Activated T-cell treated with anti-CD3 and anti-CD28 coated beads, Interleukin-2, amount 50 U/mL, for 4 hours (primary cell): ENCODE measurements at regions not wholly inside any gene's neighbourhood (a gene's known extent, or its start where the extent isn't known, plus 50 kb on each side); places are given as distances from the start of the nearest gene placed in this dataset.

Experiments
- ATAC-seq, 2 donors: fragments of 200-7000 bp; cut with Tn5 transposase; one replicate each; pipeline ENCODE4 v1.10.0; 2021
- DNase-seq: peaks from one replicate; pipeline ENCODE4 v3.0.0-alpha.2; 2020
- H3K27me3 Mint-ChIP-seq: one replicate; pipeline ENCODE4 v1.8.0; 2021; ENCODE audit warnings: low read depth, mixed read lengths
- H3K36me3 Mint-ChIP-seq: one replicate; pipeline ENCODE4 v1.8.0; 2022; ENCODE audit warnings: mixed read lengths; ENCODE audit not compliant: insufficient read depth
- H3K4me1 Mint-ChIP-seq: one replicate; pipeline ENCODE4 v1.8.0; 2021; ENCODE audit warnings: low read depth, mixed read lengths
- H3K4me3 Mint-ChIP-seq: one replicate; pipeline ENCODE4 v1.8.0; 2021; ENCODE audit warnings: mild to moderate bottlenecking, moderate library complexity, mixed read lengths
- H3K9me3 Mint-ChIP-seq: one replicate; pipeline ENCODE4 v1.8.0; 2021; ENCODE audit warnings: mixed read lengths

DNA sequence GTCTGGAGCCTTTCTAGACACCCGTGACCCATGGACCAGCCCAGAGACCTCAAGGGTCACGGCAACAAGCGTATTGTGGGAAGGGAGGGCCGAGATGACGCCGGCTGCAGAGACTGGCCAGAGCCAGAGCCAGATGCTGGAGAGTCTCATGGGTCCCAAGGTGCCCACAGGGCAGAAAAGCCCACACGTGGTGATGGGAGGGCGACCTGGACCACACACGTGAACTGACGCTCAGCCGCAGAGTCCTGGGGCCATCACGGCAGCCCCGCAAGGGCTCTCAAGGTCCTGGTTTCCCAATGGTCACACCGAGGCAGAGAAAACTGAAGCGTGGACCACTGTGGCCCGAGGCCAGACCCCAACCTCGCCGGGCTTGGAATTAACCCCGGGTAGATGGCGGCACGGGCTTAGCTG lies 92.6 kb downstream of the YTHDF1 start:
- H3K4me1 Mint-ChIP-seq = no peaks in the 10 kb centered on the region
- ATAC-seq (no peak), DNase-seq (no peak)
- peaks cover 22% of the 10 kb centered on the region for H3K27me3 Mint-ChIP-seq
- no peaks in the 10 kb centered on the region for H3K36me3 Mint-ChIP-seq
- no peaks in the 10 kb centered on the region for H3K9me3 Mint-ChIP-seq
- H3K4me3 Mint-ChIP-seq = no peak overlapping the region

DNA sequence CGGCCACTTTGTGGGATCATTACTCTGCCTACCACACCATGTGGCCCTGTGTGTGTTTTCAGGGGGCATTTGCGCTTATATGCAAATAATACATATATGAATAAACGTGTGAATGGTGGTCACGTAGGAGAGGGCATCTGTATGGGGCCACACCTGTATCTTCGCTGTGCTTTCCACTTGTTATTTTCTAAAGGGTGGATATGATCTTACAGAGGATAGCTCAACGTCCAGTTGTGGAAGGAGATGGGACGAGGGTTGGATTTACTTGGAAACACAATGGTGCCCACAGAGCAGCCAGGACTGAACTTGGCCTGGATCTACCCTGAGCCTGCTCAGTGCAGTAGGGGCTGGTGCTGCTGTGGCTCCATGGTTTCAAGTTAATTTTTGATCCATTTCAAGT lies 93.3 kb downstream of the YTHDF1 start:
- DNase-seq (no peak), ATAC-seq (no peak)
- H3K9me3 Mint-ChIP-seq = no peaks in the 10 kb centered on the region
- no peaks in the 10 kb centered on the region for H3K4me1 Mint-ChIP-seq
- no peak overlapping the region for H3K4me3 Mint-ChIP-seq
- H3K27me3 Mint-ChIP-seq = peaks cover 29% of the 10 kb centered on the region
- no peaks in the 10 kb centered on the region for H3K36me3 Mint-ChIP-seq

DNA sequence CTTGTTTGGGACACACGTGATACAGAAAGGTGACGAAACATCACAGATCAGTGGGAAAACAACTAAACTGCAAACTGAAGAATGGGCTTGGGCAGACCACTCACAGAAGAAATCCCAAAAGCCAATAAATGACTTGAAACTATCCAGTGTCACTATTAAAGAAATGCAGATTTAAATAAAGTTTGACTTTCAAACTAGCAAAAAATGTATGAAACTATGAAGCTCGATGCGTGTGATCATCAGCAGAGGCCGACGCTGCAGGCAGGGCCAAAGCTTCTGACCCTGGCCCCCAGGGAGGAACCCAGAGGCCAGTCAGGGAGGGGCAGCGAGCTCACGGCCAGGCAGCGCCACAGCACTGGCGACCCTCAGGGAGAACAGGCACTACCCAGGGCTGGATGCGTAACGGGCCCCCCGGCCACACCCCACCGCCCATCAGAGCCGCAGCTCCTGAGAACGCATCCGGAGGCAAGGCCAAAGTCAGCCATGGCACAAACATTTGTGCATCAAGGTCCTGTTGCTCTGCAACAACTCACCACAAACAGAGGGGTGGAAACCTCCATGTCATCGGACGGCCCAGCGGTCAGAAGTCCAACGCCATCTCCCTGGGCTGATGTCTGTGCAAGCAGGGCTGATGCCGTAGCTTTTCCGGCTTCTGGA lies 94.1 kb downstream of the YTHDF1 start:
- no peak for ATAC-seq

DNA sequence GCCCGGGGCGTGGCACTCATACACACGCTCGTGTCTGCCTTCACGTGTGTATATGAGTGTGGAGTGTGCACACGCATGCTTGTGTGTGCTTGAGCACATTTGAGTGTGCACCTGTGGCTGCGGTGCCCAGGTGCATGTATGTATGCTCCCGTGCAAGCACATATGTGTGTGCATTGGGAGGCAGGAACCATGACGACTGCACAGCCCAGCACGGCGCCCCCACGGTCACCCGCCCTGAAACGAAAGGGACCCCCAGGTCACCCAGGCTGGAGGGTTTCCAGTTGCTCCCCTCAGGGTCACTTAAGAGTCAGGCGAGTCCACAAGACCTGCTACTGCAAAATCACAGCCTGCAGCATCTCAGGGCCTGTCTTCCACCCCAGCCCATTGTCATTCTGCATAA lies 94.7 kb downstream of the YTHDF1 start:
- Mint-ChIP-seq H3K27me3 (peaks cover 38% of the 10 kb centered on the region), H3K9me3 (no peaks in the 10 kb centered on the region), H3K4me1 (no peaks in the 10 kb centered on the region), H3K4me3 (no peak overlapping the region), H3K36me3 (no peaks in the 10 kb centered on the region)
- ATAC-seq (no peak), DNase-seq (no peak)

More for the DNA sequence above, 94.1 kb downstream of the YTHDF1 start:
- Mint-ChIP-seq H3K27me3 (peaks cover 35% of the 10 kb centered on the region), H3K4me1 (no peaks in the 10 kb centered on the region), H3K4me3 (no peak overlapping the region), H3K9me3 (no peaks in the 10 kb centered on the region), H3K36me3 (no peaks in the 10 kb centered on the region)
- no peak for DNase-seq

DNA sequence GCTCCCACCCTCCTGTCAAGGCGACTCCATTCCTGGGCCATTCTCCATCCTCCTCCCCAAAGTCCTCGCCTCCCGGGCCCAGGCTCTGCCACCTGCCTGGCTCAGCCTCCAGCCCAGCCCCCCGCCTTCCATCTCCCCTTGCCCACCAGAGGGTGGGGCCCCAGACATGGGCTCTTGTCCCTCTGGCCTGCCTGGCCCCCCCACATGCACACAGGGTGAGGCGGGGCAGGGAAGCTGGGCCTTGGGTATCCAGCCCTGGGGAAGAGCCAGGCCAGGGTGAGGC lies 95.2 kb downstream of the YTHDF1 start:
- no peak for DNase-seq
- Mint-ChIP-seq H3K4me3 (no peak overlapping the region), H3K36me3 (no peaks in the 10 kb centered on the region), H3K27me3 (peaks cover 43% of the 10 kb centered on the region), H3K9me3 (no peaks in the 10 kb centered on the region), H3K4me1 (no peaks in the 10 kb centered on the region)
- ATAC-seq = no peak

DNA sequence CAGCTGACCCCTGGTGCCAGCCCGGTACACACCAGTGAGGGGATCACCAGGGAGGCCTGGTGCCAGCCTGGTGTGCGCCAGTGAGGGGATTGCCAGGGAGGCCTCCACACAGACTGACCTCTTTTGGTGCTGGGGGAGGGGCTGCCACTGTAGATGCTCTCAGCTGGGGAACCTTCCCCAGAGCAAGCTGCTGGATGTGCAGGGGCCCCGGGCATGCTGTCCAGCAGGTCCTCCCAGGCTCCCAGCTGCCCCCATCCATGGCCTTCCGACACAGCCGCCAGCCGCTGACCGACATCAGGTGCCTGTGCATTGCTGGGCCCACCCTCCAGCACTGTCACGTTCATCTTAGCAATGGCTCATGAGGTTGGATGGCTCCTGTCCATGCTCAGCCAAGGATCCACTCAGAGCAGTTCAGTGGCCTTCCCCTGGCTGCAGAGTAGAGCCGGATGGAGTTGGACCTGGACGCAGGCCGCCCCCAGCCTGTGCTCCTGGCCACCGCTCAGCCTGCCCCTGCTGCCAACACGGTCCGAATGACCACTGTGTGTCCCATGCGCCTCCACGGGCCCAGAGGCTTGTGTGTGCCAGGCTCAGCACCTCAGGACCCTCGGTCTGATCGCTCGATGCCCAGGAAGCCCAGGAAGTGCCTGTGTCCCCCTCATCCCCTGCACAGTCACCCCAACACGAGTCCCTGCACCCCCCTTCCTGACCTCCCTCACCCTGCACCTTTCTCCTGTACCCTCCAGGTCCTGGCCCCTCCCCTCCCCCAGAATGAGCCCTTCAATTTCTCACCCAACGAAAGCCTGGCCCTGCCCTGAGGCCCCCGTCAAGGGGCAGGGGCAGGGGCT lies 95.7 kb downstream of the YTHDF1 start:
- Mint-ChIP-seq H3K36me3 (no peaks in the 10 kb centered on the region), H3K9me3 (no peaks in the 10 kb centered on the region), H3K4me1 (no peaks in the 10 kb centered on the region), H3K27me3 (peaks cover 47% of the 10 kb centered on the region), H3K4me3 (no peak overlapping the region)
- DNase-seq = no peak
- no peak for ATAC-seq

DNA sequence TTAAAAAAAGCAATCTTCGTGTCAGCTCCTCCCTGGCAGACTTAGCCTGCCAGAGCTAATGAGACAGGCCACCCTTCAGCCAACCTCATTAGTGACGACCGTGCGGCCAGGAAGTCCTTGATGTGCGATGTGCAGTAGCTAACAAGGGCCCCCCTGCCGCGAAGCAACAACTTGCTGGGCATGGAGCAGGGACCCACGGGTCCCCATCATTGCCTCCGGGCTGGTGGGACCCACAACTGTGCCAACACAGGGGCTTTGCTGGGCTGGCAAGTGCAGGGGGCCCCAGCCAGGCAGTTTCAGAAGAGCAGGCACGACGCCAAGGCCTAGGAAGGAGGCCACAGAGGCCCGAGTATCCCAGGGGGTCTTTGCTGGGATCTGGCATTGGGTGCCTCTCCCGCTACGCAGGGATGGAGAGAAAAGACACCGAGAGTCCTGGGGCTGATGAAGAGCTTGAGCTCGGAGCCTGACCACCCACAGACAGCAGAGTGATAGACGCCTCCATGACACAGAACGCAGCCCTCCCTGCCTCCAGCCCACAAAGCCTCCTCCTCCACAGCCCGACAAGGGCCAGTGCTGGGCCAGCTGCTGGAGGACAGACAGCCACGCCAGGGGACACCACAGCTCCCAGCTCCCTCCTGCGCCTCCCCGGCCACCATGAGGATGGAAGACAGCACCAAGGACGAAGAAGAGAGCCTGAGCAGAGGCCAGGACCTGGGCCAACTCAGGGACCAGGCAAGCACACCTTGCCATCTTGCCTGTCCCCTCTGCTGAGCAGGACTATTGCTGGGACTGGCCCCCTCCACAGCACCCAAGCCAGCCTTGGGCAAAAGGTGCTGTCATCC lies 96.6 kb downstream of the YTHDF1 start:
- no peak for ATAC-seq
- no peak overlapping the region for H3K4me3 Mint-ChIP-seq

DNA sequence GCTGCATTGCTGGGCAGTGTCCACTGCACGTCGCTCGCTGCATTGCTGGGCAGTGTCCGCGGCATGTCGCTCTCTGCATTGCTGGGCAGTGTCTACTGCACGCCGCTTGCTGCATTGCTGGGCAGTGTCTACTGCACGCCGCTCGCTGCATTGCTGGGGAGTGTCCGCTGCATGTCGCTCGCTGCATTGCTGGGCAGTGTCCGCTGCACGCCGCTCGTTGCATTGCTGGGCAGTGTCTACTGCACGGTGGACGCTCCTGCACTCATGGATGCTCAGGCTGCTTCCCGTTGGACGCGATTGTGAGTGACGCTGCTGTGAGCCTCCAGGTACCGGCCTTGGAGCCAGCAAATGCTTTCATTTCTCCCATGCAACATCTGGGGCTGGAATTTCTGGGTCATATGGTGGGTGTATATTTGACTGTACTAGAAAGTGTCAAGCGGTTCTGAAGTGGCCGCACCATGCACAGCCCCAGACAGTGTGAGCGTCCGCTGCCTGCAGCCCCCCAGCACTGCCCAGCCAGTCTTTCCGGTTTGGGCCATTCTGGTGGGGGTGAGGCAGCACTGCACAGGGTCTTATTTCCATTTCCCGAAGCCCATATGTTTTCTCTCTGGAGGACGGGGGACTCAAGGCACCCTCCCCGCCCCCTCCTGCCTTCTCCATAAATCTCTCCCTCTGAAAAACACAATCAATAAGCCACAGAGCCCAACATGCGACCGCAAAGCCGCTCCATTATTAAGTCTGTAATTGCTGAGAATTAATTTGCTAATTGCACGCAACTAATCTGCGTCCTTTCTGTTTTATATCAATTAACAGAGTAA lies 97.4 kb downstream of the YTHDF1 start:
- H3K9me3 Mint-ChIP-seq = no peaks in the 10 kb centered on the region
- no peaks in the 10 kb centered on the region for H3K4me1 Mint-ChIP-seq
- H3K27me3 Mint-ChIP-seq = peaks cover 57% of the 10 kb centered on the region
- no peaks in the 10 kb centered on the region for H3K36me3 Mint-ChIP-seq
- no peak for DNase-seq
- ATAC-seq = no peak
- no peak overlapping the region for H3K4me3 Mint-ChIP-seq

More for the DNA sequence above, 96.6 kb downstream of the YTHDF1 start:
- no peaks in the 10 kb centered on the region for H3K9me3 Mint-ChIP-seq
- H3K4me1 Mint-ChIP-seq = no peaks in the 10 kb centered on the region
- DNase-seq = no peak
- H3K36me3 Mint-ChIP-seq = no peaks in the 10 kb centered on the region
- H3K27me3 Mint-ChIP-seq = peaks cover 53% of the 10 kb centered on the region

DNA sequence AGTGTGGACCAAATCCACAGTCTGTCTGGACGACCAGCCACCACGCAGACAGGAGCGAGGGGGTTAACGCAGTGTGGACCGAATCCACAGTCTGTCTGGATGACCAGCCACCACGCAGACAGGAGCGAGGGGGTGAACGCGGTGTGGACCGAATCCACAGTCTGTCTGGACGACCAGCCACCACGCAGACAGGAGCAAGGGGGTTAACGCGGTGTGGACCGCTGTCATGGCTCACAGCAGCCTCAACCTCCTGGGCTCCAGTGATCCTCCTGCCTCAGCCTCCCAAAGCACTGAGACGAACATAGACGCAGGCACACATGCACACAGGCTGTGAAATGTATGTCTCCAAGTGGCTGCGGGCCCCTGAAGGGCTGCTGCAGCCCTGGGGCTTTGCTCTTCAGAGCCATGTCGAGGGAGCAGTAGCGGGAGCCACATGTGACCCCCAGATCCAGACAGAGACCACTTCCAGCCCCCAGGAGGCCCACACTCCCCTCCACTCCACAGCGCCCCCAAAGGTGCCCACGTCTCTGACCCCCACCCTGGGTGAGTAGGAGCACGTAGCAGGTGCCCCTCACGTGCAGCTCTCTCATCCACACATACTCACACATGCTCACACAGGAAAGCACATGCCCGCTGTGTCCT lies 98.1 kb downstream of the YTHDF1 start:
- no peak for ATAC-seq
- Mint-ChIP-seq H3K36me3 (no peaks in the 10 kb centered on the region), H3K9me3 (no peaks in the 10 kb centered on the region), H3K4me3 (no peak overlapping the region), H3K27me3 (peaks cover 57% of the 10 kb centered on the region), H3K4me1 (no peaks in the 10 kb centered on the region)
- DNase-seq = no peak

DNA sequence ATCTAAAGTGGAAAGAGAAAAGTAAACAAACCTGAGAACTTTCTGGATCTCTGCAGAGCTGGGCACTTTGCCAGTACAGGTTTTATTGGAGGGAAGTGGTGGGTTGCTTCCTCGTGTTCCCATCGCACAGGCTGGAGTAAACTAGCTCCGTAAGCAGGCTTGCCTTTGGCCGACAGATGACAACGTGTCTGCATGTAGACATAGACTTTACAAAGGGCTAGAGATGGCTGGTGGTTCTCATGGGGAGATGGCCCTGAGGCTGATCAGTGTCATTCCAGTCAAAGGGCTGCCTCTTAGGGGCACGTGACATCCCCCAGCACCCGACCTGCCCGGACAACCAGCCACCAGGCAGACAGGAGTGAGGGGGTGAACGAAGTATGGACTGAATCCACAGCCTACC lies 98.8 kb downstream of the YTHDF1 start:
- H3K4me3 Mint-ChIP-seq = no peak overlapping the region
- H3K36me3 Mint-ChIP-seq = no peaks in the 10 kb centered on the region
- ATAC-seq (no peak), DNase-seq (no peak)
- H3K4me1 Mint-ChIP-seq = no peaks in the 10 kb centered on the region
- H3K27me3 Mint-ChIP-seq = peaks cover 56% of the 10 kb centered on the region
- H3K9me3 Mint-ChIP-seq = no peaks in the 10 kb centered on the region

DNA sequence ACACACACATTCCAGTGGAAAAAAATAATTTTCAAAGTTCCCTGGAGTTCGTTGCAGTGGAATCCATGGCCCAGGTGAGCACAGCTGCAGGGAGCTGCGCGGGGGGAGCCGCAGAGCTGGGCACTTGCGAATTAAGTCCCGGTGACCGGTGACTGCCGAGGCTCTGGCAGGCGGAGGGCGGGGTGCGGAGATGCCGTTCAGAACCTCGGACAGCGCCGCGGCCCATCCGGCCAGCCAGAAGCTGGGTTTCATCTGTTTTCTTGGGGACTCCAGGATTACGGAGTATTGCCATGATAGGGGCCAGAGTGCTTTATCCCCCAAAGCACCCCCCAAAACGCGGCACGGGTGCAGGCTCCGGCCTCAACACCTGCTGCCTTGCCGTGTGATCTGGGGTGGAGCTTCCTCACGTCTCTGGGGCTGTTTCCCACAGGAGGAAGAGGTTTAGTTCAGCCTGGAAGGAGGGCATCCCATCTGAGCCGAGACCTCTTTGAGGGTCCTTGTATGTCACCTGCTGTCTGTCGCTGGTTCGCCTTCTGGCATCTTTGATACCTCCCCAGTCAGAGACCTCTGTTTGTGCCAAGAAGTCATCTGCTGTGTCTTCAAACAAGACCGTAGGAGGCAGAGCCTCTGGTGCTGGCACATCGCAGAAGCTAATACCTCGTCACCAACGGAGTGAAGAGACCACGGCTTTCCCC lies 99.4 kb downstream of the YTHDF1 start:
- DNase-seq = no peak
- peaks cover 55% of the 10 kb centered on the region for H3K27me3 Mint-ChIP-seq

DNA sequence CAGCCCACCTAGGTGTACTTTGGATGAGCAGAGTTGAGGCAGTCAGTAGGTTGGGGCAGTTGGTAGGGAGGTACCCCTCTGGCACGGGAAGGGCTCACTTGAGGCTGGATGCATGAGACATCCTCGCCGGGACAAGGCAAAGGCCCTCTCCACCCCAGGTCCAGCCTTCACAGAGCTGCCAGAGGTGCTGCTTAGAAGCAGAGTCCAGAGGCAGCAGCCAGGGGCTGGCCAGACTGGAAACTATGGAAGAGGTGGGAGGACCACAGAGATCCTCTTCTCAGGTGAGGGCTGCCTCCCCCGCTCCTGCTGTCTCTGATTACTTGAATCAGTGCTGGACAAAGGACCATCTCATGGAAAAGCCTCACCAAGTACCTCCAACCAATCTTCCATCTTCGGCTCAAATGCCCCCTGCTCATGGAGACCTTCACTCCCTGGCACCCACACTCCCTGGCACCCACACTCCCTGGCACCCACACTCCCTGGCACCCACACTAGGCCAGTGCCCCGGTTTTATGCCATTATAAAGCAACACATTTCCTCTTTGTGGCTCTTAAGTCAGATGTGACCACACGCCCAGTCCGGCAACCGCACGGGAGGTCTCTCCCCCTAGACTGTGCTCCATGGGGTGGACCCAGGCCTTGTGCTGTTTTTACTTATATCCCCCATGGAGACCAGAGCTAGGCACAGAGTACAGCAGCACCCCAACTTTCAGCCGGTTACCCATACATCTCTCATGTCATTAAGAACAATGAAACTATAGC lies 100.1 kb downstream of the YTHDF1 start:
- H3K9me3 Mint-ChIP-seq = peaks cover 7% of the 10 kb centered on the region
- H3K27me3 Mint-ChIP-seq = peaks cover 51% of the 10 kb centered on the region
- H3K4me3 Mint-ChIP-seq = no peak overlapping the region
- DNase-seq = no peak
- H3K36me3 Mint-ChIP-seq = no peaks in the 10 kb centered on the region
- ATAC-seq = no peak
- no peaks in the 10 kb centered on the region for H3K4me1 Mint-ChIP-seq

More for the DNA sequence above, 99.4 kb downstream of the YTHDF1 start:
- ATAC-seq = no peak
- H3K4me3 Mint-ChIP-seq = no peak overlapping the region
- no peaks in the 10 kb centered on the region for H3K36me3 Mint-ChIP-seq
- no peaks in the 10 kb centered on the region for H3K4me1 Mint-ChIP-seq
- peaks cover 5% of the 10 kb centered on the region for H3K9me3 Mint-ChIP-seq
